NCI-H2196 (cell line): ENCODE measurements at regions not wholly inside any gene's neighbourhood (a gene's known extent, or its start where the extent isn't known, plus 50 kb on each side); places are given as distances from the start of the nearest gene placed in this dataset.
"Not testable (repeated sequence)": the region's sequence is repeated elsewhere in the genome, so short reads cannot be mapped to it uniquely, and the experiment has no call there.

ENCODE experiments used
- DNase-seq: peaks from one replicate; lab custom pipeline; 2025; ENCODE audit not compliant: unreplicated experiment; lab: John Stamatoyannopoulos, UW

DNA sequence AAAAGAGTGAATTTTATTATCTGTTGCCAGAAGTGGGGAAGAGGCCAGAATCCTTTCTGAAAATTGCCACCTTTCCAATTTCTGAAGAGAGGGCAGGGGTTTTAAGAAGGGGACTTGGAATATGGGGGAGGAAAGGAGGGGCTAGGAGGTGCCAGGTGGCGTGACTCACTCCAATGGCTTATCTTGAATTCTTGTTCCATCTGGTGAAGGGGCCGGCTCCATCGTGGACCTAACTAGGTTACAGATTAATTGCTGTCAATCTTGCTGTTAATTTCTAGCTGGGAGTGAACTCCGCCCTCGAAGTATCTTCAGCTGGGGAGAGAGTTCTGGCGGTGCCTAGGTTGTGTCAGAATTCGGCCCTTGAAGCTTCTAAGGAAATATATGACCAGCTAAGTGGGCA is 138.7 kb downstream of the YTHDC2 start:
- DNase-seq: no peak

- no peak for DNase-seq
These were observed 141.3 kb downstream of the YTHDC2 start for GRCh38 chr5:113654828-113655227.

DNA sequence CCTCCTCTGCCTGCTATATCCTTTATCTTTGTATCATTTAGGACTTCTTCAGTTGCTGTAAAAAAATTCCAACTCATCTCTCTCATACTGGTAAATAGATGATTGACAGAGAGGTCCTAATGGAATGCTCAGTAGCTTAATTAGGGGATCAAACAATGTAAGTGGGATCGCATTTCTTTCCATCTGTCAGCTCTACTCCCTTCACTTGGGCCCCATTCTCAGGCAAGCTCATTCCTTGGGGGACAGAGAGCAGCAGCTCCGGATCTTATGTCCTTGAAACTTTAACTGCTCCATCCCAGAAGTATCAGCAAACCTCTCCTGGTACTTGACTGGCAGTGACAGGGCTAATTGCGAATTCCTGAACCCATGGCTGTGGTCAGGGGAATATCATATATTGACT is 146.7 kb downstream of the YTHDC2 start:
- no peak for DNase-seq

- DNase-seq: no peak
These were observed 147.3 kb downstream of the YTHDC2 start for GRCh38 chr5:113660706-113661250.

GRCh38 chr5:113663879-113664541 is 150.5 kb downstream of the YTHDC2 start:
- DNase-seq: no peak

DNA sequence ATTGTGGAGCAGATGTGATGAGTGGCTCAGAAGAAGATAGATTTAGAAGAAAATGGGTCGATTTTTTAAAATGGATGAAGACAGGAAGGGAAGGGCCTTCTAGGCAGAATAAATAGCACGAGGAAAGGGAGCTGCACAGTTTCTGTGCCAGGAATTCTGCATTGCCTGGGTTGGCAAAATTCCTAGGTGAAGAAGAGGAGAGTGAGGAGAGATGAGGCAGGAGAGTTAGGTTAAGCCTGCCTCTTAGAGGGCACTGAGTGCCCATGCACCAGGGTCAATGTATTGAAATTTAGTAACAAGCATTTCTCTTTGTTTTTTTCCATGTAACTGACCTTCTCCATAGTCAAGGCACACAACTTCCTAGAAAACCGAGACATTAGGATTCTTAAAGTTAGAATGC is 159.5 kb downstream of the YTHDC2 start:
- DNase-seq: no peak

- no peak for DNase-seq
These were observed 161.7 kb downstream of the YTHDC2 start for GRCh38 chr5:113675166-113675565.

DNA sequence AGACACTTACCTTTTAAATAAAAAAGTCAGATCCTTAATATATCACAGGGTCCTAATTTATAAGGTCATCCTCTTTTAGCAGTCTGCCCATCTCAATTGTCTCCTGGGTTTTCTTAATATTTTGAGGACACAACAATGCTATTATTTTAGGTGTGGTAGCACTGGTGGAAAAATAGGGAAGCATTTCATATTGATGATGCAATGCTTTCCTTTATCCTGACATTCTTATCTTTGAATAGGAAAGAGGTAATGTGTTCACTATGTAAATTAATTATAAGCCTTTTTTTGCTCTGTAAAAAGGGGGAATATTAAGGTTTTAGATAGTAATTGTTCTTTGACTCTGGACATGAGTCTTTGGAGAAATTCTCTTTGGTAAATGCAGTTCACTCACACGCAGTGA is 164.7 kb downstream of the YTHDC2 start:
- DNase-seq: no peak

- DNase-seq: peak; percentile 38
These were observed 165.6 kb downstream of the YTHDC2 start for GRCh38 chr5:113678924-113679575.

DNA sequence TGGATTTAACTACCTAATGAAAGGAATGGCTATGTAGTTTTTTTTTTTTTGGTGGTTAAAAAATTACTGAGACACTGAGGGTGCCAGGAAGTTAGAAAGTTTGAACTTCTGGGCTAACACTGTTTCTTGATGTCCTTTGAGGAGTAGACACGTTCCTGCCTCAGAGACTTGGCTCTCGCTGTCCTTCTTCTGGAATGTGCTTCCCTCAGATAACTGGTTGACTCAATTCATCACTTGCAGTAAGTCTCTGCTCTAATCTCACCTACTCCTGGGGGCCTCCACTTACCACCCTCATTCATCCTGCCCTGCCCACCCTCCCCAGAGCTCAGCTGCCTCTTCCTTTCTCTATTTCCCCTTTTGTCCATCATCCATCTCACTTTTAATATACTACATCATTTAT is 167.0 kb downstream of the YTHDC2 start:
- DNase-seq: no peak

- no peak for DNase-seq
These were observed 169.1 kb downstream of the YTHDC2 start for GRCh38 chr5:113682497-113683136.

- no peak for DNase-seq
These were observed 169.7 kb downstream of the YTHDC2 start for GRCh38 chr5:113683211-113683610.

- DNase-seq: no peak
These were observed 173.1 kb downstream of the YTHDC2 start for GRCh38 chr5:113686599-113686998.

DNA sequence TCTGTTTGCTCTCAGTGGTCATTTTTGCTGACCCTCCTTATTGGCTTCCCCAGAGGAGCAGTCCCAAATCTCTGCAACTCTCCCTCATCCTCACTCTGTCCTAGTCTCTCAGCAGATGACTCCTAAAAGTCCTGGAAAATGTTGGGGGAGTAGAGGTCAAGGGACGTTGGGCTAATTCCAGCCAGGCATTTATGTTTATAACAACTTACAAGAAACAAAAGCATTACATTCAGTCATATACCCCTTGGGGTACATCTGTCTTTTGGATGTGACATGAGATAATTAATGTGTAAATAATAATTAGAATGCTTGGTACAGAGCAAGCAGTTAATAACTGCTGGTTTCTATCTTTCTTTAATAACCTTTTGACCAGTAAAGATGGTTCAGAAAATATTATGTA is 176.2 kb downstream of the YTHDC2 start:
- DNase-seq: no peak

GRCh38 chr5:113692466-113692865 is 179.0 kb downstream of the YTHDC2 start:
- DNase-seq: no peak

DNA sequence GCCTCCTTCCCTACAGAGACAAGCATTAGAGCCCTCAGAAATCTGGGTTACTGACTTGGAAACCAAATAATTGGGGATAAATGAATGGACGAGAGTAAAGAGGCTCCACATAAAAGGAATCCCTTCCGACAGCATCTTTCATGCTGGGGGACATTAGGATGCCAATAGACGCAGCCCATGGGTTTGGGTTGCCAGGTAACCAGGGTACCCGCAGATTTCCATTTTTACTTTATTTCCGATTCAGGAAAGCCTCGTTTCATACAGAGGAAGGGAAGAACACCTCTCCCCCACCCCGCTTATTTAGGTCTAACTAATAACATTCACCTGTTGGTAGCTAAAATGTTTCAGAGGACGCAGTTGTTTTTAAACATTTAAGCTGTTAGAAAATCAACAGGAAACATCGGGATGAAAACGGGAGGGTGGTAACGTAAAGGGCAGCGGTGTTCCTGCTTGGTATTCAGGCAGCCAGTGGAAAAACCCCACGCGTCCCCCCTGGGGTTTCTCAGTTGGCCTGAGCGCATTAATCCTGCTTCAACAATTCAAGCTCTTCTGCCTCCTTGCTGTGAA is 179.5 kb downstream of the YTHDC2 start:
- DNase-seq: no peak

DNA sequence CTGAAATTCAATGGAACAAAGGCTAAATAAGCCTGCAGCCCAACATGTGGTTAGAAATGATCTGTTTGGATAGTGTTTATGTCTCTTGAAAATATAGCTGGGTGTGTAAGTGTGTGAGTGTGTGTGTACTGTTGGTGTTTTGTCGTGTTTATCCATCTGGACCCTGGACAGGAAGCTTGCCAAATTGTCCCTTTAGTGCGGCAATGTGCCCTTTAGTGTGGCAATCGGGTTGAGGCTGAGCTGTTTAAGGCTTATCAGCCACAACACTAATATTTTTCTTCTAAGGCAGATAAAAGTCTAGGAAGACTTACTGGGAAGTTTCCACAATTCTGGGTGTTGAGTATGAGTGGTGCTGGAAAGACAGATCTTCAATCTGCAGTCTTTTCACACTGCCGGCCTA is 180.2 kb downstream of the YTHDC2 start:
- no peak for DNase-seq

DNA sequence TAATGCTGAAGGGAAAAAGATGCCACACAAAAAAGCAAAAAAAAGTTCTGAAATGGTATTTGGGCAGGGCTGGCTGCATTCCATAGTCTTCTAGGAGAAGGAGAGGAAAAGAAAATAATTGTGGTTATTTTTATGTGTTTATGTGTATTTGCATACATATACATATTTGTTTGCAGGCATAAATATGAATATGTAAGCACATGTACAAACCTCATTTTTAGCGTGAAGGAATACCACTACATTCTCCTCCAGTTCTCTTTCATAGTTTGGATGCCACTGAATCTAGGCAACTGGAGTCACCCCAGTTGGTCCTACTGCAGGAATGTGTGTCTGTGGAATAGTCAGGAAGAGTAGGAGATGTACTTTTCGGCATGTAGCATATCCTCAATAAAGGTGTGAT is 181.1 kb downstream of the YTHDC2 start:
- no peak for DNase-seq

GRCh38 chr5:113703266-113703665 is 189.8 kb downstream of the YTHDC2 start:
- no peak for DNase-seq

GRCh38 chr5:113705657-113706056 is 192.2 kb downstream of the YTHDC2 start:
- no peak for DNase-seq

DNA sequence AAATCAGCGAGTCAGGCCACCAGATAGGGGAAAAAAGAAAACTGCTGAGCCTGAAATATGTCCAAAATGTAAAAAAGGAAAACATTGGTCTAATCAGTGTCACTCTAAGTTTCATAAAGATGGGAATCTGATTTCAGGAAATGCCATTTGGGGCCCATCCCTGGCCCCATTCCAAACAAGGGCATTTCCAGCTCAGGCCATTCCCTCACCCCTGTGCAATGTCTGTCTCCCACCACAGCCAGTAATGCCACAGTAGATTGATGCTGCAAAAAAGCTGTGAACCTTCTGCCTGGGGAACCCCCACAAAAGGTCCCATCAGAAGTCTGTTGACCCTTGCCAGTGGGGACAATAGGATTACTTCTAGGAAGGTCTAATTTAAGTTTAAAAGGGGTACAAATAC is 199.6 kb downstream of the YTHDC2 start:
- no peak for DNase-seq

GRCh38 chr5:113715921-113716320 is 202.4 kb downstream of the YTHDC2 start:
- not testable (repeated sequence) for DNase-seq
